ENCODE measurements at regions not wholly inside any gene's neighbourhood (a gene's known extent, or its start where the extent isn't known, plus 50 kb on each side); places are given as distances from the start of the nearest gene placed in this dataset.

DNA sequence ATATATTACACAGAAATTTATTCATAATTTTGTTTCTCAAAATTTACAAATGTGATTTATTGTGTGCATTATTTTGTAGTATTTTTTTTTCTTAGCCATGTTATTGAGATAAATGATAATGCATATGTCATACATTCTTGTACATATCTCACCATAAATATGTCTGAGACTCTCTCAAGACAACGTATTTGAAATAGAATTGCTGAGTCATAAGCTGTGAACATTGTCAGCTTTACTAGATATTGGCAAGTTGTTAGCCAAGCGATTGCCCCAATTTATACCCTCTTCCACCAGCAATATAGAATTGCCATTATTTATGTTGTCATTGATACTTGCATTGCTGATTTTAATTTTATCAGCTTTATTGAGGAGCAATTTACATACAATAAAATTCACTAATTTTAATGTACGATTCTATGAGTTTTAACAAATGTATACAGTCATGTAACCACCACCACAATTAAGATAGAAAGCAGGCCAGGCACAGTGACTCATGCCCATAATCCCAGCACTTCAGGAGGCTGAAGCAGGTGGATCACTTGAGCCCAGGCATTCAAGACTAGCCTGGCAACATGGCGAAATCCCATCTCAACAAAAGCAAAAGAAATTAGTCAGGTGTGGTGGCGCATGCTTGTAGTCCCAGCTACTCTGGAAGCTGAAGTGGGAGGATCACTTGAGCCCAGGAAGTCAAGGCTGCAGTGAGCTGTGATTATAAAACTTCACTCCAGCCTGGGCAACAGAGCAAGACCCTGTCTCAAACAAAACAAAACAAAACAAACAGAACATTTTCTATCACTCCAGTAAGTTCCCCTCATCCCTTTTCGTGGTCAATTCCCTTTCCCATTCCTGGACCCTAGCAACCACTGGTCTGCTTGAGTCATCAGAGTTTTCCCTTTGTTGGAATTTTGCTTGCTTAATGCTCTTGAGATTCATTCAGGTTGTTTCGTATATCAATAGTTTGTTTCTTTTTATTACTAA, 373.1 kb downstream of the MFSD1 start:
- H3K9me3 Mint-ChIP-seq (ENCODE audit: unreplicated experiment), result no peaks in the 10 kb centered on the region
- DNase-seq, result no peak
- no peak for TF ChIP-seq CTCF (IDR thresholded peaks at IDR 0.05; ENCODE audit: partially characterized antibody, unreplicated experiment)
- H3K4me3 Mint-ChIP-seq (ENCODE audit: unreplicated experiment), result no peak overlapping the region
- H3K36me3 Mint-ChIP-seq (ENCODE audit: unreplicated experiment), result no peaks in the 10 kb centered on the region
- H3K27ac Mint-ChIP-seq (ENCODE audit: unreplicated experiment), result no peak overlapping the region
- no peaks in the 10 kb centered on the region for H3K4me1 Mint-ChIP-seq (ENCODE audit: low read depth, unreplicated experiment)
- H3K27me3 Mint-ChIP-seq (ENCODE audit: unreplicated experiment), result peaks cover 2% of the 10 kb centered on the region

DNA sequence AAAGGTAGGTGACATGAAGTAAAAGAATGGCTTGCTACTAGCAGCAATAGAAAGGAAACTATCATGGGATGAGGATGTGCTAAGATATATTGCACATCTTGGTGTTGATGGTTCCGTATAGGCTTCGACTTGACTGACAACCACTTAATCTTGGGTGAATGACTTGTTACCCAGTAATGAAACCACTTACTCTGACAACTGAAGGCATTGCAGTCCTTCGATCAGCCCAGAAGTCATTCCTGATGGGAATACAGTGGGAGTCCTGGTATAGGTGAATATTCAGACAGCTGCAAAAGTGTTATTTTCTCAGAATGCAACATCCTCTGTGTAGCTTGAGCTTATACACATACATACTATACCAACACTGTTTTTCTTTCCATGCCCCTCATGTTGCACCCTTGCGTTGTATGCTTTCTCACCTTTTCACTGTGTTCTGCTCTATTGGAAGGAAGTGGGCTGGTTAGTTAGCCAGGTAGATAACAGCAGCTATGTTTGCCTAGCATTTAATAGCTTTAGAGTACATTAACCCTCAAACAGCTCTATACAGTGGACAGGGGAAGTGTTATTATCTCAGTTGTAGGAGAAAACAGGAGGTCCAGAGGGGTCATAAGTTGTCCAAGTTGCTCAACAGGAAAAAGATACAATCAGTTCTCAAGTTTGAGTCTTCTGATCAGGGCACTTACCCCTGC, 376.5 kb downstream of the MFSD1 start:
- DNase-seq, result no peak
- H3K27me3 Mint-ChIP-seq (ENCODE audit: unreplicated experiment), result no peaks in the 10 kb centered on the region
- H3K27ac Mint-ChIP-seq (ENCODE audit: unreplicated experiment), result no peak overlapping the region
- no peaks in the 10 kb centered on the region for H3K36me3 Mint-ChIP-seq (ENCODE audit: unreplicated experiment)
- H3K4me1 Mint-ChIP-seq (ENCODE audit: low read depth, unreplicated experiment), result no peaks in the 10 kb centered on the region
- H3K4me3 Mint-ChIP-seq (ENCODE audit: unreplicated experiment), result no peak overlapping the region
- no peak for TF ChIP-seq CTCF (IDR thresholded peaks at IDR 0.05; ENCODE audit: partially characterized antibody, unreplicated experiment)
- no peaks in the 10 kb centered on the region for H3K9me3 Mint-ChIP-seq (ENCODE audit: unreplicated experiment)

- no peaks in the 10 kb centered on the region for H3K27me3 Mint-ChIP-seq (ENCODE audit: unreplicated experiment)
- H3K36me3 Mint-ChIP-seq (ENCODE audit: unreplicated experiment), result no peaks in the 10 kb centered on the region
- no peak for DNase-seq
- H3K27ac Mint-ChIP-seq (ENCODE audit: unreplicated experiment), result no peak overlapping the region
- no peaks in the 10 kb centered on the region for H3K9me3 Mint-ChIP-seq (ENCODE audit: unreplicated experiment)
- TF ChIP-seq CTCF (IDR thresholded peaks at IDR 0.05; ENCODE audit: partially characterized antibody, unreplicated experiment), result no peak
- H3K4me3 Mint-ChIP-seq (ENCODE audit: unreplicated experiment), result no peak overlapping the region
- no peaks in the 10 kb centered on the region for H3K4me1 Mint-ChIP-seq (ENCODE audit: low read depth, unreplicated experiment)
Measured at GRCh38 chr3:159182961-159183360, 381.1 kb downstream of the MFSD1 start.

DNA sequence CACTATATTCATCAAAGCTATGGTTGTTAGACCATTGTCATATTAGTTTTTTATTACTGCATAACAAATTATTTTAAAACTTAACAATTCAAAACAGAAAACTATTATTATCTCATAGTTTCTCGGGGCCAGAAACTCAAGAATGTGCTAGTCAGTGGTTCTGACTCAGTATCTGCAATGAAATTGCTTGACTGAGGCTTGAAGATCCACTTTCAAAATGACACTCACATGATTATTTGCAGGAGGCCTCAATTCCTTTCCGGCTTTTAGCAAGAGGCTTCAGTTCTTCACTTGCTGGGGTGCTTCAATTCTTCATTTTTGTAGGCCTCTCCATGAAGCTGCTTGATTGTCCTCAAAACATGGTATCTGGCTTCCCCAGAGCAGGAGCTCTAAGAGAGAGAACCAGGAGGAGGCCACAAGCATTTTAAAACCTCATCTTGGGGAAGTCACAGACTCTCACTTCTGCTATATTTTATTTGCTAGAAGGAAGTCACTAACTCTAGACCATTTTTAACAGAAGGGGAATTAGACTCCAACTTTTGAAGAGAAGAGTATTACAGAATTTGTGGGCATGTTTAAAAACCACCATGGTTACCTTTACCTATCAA, 383.7 kb downstream of the MFSD1 start:
- no peaks in the 10 kb centered on the region for H3K9me3 Mint-ChIP-seq (ENCODE audit: unreplicated experiment)
- no peak for TF ChIP-seq CTCF (IDR thresholded peaks at IDR 0.05; ENCODE audit: partially characterized antibody, unreplicated experiment)
- no peak for DNase-seq
- H3K27me3 Mint-ChIP-seq (ENCODE audit: unreplicated experiment), result no peaks in the 10 kb centered on the region
- no peak overlapping the region for H3K27ac Mint-ChIP-seq (ENCODE audit: unreplicated experiment)
- H3K36me3 Mint-ChIP-seq (ENCODE audit: unreplicated experiment), result no peaks in the 10 kb centered on the region
- no peaks in the 10 kb centered on the region for H3K4me1 Mint-ChIP-seq (ENCODE audit: low read depth, unreplicated experiment)
- H3K4me3 Mint-ChIP-seq (ENCODE audit: unreplicated experiment), result no peak overlapping the region
